GM21390 (cell line): ENCODE measurements at regions not wholly inside any gene's neighbourhood (a gene's known extent, or its start where the extent isn't known, plus 50 kb on each side); places are given as distances from the start of the nearest gene placed in this dataset.

ENCODE experiments used
- ATAC-seq: cut with Tn5 transposase; IDR thresholded peaks from one replicate; pipeline ENCODE4 v1.9.1; 2021; ENCODE audit not compliant: unreplicated experiment

GRCh38 chr1:37127254-37127748, 93.0 kb upstream of the GRIK3 start:
- ATAC-seq = no peak

GRCh38 chr1:37128091-37128490, 93.8 kb upstream of the GRIK3 start:
- ATAC-seq = no peak

GRCh38 chr1:37130221-37130948, 96.1 kb upstream of the GRIK3 start:
- no peak for ATAC-seq

GRCh38 chr1:37131281-37131680, 97.0 kb upstream of the GRIK3 start:
- ATAC-seq = no peak

- ATAC-seq = no peak
Measured at GRCh38 chr1:37133276-37134145, 99.2 kb upstream of the GRIK3 start.

GRCh38 chr1:37134599-37134998, 100.3 kb upstream of the GRIK3 start:
- ATAC-seq = no peak

GRCh38 chr1:37135032-37135431, 100.7 kb upstream of the GRIK3 start:
- ATAC-seq = no peak

GRCh38 chr1:37137014-37137413, 102.7 kb upstream of the GRIK3 start:
- ATAC-seq = no peak

- ATAC-seq = no peak
Measured at GRCh38 chr1:37137601-37138000, 103.3 kb upstream of the GRIK3 start.

- no peak for ATAC-seq
Measured at GRCh38 chr1:37143800-37144199, 109.5 kb upstream of the GRIK3 start.

GRCh38 chr1:37146071-37146470, 111.8 kb upstream of the GRIK3 start:
- ATAC-seq = no peak

- ATAC-seq = no peak
Measured at GRCh38 chr1:37147392-37147831, 113.1 kb upstream of the GRIK3 start.

GRCh38 chr1:37147906-37148305, 113.6 kb upstream of the GRIK3 start:
- no peak for ATAC-seq

- no peak for ATAC-seq
Measured at GRCh38 chr1:37148663-37149062, 114.3 kb upstream of the GRIK3 start.

- no peak for ATAC-seq
Measured at GRCh38 chr1:37149296-37149695, 115.0 kb upstream of the GRIK3 start.

GRCh38 chr1:37150986-37151385, 116.7 kb upstream of the GRIK3 start:
- ATAC-seq = no peak

GRCh38 chr1:37151789-37152188, 117.5 kb upstream of the GRIK3 start:
- ATAC-seq = no peak

GRCh38 chr1:37152491-37152890, 118.2 kb upstream of the GRIK3 start:
- no peak for ATAC-seq

GRCh38 chr1:37153116-37154100, 119.1 kb upstream of the GRIK3 start:
- ATAC-seq = no peak

GRCh38 chr1:37156646-37157045, 122.3 kb upstream of the GRIK3 start:
- no peak for ATAC-seq

- no peak for ATAC-seq
Measured at GRCh38 chr1:37157634-37158033, 123.3 kb upstream of the GRIK3 start.
